Right renal cortex interstitium (tissue), 3 donors: ENCODE measurements at regions not wholly inside any gene's neighbourhood (a gene's known extent, or its start where the extent isn't known, plus 50 kb on each side); places are given as distances from the start of the nearest gene placed in this dataset.

Experiments used
- DNase-seq, 3 donors: peaks; one replicate each; pipeline ENCODE4 v3.0.0-alpha.2; 2013; ENCODE audit warnings: low read depth in 3 of 3, low spot score in 2 of 3

DNA sequence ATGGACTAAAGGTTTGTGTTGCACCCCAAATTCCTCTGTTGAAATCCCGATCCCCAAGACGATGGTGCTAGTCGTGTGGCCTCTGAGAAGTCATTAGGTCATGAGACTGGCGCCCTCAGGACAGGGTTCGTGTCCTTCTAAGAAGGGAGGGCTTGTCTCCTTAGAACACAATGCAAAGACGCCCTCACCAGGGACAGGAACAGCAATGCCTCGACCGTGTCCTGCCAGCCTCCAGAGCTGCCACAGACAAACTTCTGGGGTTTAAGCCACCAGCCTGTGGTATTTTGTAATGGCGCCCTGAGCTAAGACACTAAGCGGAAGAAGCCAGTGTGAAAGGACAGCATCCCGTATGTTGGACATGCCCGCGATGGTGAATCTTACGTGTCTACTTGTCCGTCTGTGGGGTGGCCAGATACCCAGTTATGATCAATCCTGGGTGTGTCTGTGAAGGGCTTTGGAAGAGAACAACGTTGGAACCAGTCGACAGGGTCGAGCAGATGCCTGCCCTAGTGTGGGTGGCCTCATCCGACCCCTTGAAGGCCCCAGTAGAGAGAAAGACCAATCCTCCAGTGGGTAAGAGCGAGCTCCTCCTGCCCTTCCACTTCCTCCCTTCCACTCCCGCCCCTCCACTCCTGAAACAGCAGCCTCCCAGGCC is 279.2 kb upstream of the IRX2 start:
- DNase-seq = no peak

DNA sequence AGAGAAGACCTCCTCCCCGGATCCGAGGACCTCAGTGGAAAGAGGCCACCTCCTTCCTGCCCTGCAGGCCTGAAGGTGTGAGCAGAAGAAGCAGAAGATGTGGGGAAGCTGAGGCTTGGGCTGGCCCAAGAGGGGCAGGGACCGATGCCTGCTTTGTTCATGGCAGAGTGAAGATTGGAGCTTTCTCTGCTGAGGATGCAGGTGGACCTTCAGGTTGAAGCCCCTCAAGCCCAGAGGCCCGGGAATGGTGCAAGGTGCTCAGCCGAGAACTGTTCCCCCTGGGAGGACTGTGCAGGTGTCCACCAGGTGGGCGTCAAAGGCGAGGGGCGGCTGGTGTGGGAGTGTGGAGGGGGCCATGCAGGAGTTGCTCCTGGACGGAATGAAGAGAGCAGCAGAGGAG is 277.9 kb upstream of the IRX2 start:
- no peak for DNase-seq

- no peak for DNase-seq
Measured at GRCh38 chr5:3027866-3028635, 276.6 kb upstream of the IRX2 start.

DNA sequence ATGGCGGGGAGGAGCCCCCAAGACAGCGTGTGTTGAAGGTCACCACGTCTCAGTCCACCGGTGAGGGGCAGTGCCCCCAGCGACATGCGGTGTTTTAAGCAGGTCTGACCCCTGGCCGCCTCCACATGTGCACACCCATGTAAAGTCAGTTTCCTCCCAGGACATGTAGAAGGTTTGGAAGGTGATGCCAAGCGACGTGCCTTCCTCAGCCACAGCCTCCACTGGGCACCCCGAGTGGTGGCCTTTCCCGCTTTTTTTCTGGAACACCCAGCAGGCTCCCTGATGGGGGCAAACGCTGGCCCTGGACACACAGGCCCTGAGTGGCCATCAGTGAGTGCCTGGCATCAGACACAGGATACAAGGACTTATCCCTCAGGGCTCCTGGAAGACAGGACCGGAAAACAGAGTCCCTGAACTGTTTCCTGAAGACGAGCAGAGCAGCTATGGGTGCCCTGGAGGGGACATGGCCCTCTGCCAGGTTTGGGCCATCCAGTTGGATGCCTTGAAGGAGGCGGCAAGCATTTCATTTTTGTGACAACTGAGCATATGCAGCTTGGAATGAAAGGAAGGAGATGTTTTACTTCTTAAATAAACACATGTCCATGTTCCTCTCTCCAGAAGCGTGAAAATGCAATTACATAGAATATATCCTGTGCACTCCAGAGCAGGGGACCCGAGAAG is 275.8 kb upstream of the IRX2 start:
- DNase-seq = no peak

DNA sequence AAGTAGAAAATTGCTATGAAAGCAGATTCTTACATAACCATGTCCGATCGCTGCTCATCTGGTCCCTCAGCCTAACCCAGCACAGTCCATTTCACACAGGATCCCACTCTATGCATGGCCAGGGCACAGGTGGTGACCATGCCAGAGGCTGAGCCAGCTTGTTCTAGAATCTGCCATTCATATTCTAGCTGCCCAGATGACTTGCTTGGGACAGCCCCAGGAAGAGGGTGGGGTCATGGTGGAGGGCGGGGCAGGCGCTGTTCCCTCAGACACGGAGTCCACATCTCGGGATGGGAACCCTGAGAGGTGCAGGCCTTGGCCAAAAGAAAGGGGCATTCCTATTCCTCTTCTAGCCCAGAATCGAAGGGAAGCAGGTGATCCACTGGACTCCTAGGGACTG is 275.2 kb upstream of the IRX2 start:
- no peak for DNase-seq

DNA sequence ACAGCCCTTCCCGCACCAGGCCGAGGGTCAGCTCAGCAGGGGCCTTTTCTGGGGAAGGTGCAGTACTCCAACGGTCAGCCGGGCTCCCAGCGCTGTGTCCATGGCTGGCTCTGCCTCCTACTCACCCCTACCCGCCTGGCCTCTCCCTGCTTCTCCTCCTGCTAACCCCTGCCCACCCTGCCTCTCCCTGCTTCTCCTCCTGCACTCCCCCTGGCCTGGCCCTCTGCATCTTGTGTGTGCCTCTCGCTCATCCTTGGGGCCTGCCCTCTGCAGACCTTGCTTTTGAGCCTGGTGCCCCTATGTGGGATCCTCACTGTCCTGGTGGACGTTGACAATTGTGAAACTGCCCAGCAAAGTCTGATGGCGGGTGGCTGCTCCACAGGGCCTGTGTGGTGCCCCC is 274.6 kb upstream of the IRX2 start:
- DNase-seq = no peak

GRCh38 chr5:3025392-3025791 is 273.9 kb upstream of the IRX2 start:
- no peak for DNase-seq

DNA sequence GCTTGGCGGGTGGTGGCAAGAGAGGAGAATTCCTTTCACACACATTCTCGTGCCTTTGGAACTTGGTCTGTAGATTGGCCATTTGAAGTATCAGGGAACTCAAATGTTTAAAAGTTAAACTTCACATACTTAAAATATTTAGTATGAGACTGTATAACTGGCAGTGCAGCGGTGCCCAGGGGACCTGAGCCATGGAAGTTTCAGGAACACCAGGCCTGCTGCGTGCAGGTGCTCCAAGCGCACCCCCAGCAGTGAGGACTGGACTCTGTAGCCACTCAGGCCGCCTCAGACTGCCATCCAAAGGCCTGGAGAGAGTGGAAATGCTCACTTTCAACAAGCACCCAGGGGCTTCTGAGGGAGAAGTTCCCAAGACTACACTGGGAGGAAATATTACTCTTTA is 273.5 kb upstream of the IRX2 start:
- no peak for DNase-seq

DNA sequence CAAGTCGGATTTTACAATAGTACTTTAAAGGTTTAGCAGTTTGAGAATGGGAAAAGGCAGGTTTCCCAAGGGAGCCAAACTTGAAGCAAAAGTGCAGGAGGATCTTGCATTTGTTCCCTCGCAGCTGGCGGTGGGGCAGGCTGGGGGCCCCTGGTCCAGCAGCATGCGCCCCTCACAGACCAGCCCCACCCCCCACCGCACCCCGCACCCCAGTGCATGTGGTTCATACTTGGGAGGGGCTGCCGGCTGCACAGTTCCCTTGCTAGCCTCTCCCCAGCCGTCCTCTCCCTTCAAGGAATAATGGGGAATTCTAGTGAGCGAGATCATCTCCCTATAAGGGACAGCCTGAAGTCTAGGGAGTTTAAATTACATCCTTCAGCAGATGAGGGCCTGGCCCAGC is 273.1 kb upstream of the IRX2 start:
- no peak for DNase-seq

- DNase-seq = no peak
Measured at GRCh38 chr5:3024126-3024525, 272.6 kb upstream of the IRX2 start.

GRCh38 chr5:3023656-3024055 is 272.2 kb upstream of the IRX2 start:
- DNase-seq = no peak

DNA sequence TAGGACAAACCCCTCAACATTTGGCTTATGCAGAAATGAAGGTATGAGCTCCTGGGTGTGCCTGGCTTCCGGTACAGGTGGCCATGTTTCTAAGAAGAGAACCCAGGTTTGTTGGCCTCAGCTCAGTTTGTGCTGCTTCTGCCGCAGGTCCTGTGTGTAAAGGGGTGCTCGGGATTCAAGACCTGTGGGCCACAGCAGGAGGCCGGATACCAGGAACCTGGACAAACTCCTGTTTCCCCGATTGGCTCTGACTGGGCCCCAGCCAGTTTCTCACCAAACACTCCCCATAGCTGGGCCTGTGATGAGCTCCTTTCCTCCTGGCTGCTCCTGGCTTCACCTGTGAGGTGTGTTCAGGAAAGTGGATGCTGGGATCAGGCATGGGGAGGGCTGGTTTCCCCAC is 271.2 kb upstream of the IRX2 start:
- no peak for DNase-seq

DNA sequence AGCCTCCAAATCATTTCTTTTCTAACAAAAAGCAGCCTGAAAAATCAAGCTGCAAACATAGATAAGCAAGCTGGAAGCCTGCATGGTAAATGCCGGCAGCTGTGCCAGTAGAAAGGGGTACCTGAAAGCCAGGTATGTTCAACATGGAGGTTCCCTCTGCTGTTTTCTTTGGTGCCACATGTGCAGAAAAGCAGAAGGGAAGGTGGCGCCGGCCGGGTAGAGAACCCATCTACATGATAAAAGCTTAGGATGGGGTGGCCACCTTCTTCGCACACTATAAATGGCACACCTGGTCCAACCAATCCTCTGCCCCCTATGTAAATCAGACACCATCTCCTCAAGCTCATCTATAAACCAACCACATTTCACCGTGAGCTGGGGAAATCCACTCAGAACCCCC is 268.9 kb upstream of the IRX2 start:
- no peak for DNase-seq

GRCh38 chr5:3019045-3019444 is 267.6 kb upstream of the IRX2 start:
- no peak for DNase-seq

DNA sequence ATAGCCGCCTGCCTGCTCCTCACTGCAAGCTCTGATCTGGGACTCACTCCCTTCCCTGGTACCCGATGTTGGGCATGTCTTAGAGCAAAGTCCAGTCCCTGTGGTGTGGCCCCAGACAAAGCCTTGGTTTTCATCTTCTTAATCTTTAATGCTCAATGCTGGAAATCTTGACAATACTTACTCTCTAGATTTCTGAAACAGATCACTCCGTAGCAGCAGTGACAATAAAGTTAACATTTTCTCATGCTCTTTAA is 260.2 kb upstream of the IRX2 start:
- DNase-seq = no peak

DNA sequence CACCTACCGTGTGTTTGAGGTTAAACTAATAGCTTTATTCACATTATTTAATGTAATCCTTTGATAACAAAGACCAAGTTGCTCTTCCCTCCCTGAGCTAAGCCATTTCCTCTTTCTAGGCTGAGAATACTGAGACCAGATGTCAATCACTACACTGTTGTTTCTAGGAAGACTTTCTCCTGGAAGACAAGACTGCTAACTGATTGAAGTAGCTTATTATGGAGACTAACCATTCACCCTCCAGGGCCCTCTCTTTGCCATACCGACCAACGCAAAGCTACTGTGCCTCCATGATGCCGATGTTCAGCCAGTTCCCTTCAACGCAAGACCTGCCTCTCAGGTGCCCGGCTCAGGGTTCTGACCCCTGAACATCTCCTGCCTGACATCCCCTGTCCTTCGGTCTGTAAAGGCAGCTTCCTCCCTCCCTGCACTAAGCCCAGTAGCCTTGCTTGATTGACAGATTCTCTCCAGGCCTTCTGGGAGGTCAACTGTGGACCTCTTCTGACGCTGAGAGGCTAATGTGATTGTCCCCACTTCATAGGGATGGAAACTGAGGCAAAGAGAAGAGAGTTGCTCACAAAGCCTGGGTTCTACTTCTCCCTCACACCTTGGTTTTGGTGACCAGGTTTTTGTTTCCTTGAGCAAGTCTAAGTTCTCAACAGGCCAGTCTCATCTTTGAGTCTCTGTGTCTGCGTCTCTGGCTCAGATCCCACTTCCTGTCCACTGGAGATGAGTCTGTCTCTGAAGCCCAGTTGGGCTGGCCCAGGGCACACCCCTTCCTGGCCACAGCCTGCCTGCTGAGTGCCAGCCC is 259.7 kb upstream of the IRX2 start:
- no peak for DNase-seq

DNA sequence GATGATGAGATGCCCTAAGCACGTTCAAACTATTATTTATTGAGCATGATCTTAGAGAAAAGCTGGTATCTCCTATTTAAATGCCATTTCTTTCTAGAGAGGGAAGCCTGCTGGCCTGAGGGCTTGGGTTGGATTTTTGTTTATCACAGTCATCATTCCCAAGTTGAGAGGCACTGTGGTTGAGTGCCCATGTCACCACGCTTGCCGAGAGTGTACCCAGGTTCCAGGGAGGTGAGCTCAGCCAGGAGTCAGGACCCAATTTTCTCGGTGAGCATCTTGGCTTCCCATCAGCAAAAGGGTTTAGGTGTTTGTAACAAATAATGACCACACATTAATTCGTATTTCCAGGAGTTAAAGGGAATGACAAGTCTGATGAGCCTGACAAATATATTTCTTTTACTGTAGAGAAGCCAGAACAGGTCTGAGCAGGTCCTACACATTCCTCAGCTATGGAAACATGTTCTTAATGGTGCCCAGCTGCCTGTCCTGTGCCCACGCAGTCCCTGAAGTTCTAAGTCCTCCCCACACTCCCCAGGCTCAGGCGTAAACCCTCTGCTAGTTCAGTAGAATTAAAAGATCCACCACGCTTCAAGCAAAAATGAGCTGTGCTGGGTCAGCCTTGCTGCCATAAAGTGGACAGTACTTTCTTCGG is 258.9 kb upstream of the IRX2 start:
- no peak for DNase-seq

- no peak for DNase-seq
Measured at GRCh38 chr5:3009605-3010004, 258.1 kb upstream of the IRX2 start.

DNA sequence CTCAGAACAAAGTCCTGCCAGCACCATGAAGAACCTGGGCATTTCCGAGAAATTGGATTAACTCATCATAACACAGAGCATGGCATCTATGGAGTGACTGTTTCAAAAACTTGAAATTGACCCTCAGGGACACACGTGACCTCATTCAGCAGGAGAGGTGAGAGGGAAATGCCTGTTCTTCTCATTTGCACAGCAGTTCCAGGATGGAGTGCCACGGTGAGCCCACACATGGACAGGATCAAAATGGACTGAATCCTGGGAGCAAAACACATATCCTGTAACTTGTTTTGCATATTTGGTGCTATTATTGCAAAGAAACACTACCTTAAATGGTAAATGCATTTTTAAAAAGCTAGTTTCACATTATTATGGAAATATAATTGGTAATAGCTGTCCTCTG is 256.1 kb upstream of the IRX2 start:
- no peak for DNase-seq

DNA sequence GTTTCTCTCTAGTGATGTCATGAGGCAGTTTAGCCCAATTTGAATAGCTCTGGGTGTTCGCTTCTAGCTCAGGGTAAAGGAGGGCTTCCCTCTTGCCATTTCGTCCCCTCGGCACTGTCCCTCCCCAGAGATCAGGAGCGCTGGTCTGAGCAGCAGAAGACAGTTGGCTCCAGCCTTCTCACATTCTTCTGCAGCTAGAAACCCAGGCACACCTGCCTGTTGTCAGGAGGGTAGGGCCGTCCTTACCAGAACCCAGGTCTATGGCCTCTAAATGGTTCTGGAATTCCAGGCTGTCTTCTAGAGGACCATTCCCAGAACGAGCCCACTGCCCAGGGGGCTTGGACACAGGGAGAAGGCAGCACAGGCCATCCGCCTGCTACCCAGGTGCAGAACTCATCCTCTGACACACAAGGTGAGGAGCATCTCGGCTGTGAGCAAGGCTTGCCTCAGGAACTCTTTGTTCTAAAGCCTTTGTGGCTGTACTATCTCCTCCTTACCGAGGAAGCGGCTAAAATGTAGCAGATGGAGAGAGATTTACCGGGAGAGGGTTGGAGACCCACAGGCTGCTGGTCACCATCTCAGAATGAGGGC is 255.6 kb upstream of the IRX2 start:
- no peak for DNase-seq

GRCh38 chr5:3006526-3006925 is 255.0 kb upstream of the IRX2 start:
- DNase-seq = no peak
